Peyer's patch (tissue), 4 donors: ENCODE measurements at regions not wholly inside any gene's neighbourhood (a gene's known extent, or its start where the extent isn't known, plus 50 kb on each side); places are given as distances from the start of the nearest gene placed in this dataset.

Source experiments
- CTCF ChIP-seq, 6 experiments: fragments of 450-650 bp in 4 of 6; fragments of 200-600 bp in 2 of 6; sonication (generic) in 1 of 6; IDR thresholded peaks; one replicate each; pipeline ENCODE4 v1.5.1; 2017 to 2019; ENCODE audit warnings: antibody characterized with exemption in 6 of 6, mild to moderate bottlenecking in 3 of 6, moderate library complexity in 1 of 6
- POLR2A ChIP-seq, 2 donors: fragments of 450-650 bp; IDR thresholded peaks; one replicate each; pipeline ENCODE4 v1.5.1; 2017; ENCODE audit warnings: antibody characterized with exemption in 2 of 2, mild to moderate bottlenecking in 2 of 2, moderate library complexity in 2 of 2

- TF ChIP-seq POLR2A (IDR thresholded peaks at IDR 0.05) (no peak), CTCF (IDR thresholded peaks at IDR 0.05) (no peak)
Observed at GRCh38 chr2:220220009-220220408, 592.6 kb downstream of the SLC4A3 start.
